ENCODE measurements at regions not wholly inside any gene's neighbourhood (a gene's known extent, or its start where the extent isn't known, plus 50 kb on each side); places are given as distances from the start of the nearest gene placed in this dataset.

DNA sequence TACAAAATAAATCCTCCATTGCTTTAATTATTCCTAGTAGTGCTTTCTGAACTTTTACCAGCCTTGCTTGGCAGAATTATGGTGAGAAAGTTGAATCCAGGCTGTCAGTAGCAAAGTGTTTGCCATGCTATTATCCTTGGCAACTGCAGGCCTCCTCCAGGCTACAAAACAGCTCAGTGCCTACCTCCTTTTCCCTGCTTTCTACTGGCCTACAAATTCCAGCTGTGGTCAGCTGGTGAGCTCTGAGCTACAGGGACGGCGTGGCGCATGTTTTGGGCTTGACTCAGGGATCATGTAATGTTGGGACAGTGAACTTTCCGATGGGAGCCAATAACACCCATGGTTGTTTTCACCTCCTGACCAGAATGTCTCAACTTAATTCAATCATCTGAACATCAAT, 456.1 kb upstream of the ADAMTS5 start:
- H3K4me3 ChIP-seq: no peak overlapping the region
- no peaks in the 10 kb centered on the region for H3K27me3 ChIP-seq (ENCODE audit: insufficient read depth in 3 of 3, low read length in 2 of 3)
- DNase-seq (peak; percentile 61 to 69), ATAC-seq (peak; percentile 25 to 69 (median 60))
- 21 to 57% (median 30%) methylated on average over 4 of the region's 4 CpGs for WGBS, 3 donors
- peaks cover 4% of the 10 kb centered on the region for H3K4me1 ChIP-seq
- intact Hi-C loops (cut with DNase I): no loop called here
- TF ChIP-seq CTCF (IDR thresholded peaks at IDR 0.05): no peak
- no peak overlapping the region for H3K27ac ChIP-seq
- H3K36me3 ChIP-seq (ENCODE audit: insufficient read depth in 1 of 2, low read depth in 1 of 2): no peaks in the 10 kb centered on the region
- no peaks in the 10 kb centered on the region for H3K9me3 ChIP-seq

GRCh38 chr21:27422435-27422834, 455.5 kb upstream of the ADAMTS5 start:
- no peak overlapping the region for H3K27ac ChIP-seq
- H3K4me3 ChIP-seq: no peak overlapping the region
- no peak for ATAC-seq
- no peaks in the 10 kb centered on the region for H3K9me3 ChIP-seq
- TF ChIP-seq CTCF (IDR thresholded peaks at IDR 0.05): no peak
- peaks cover 4% of the 10 kb centered on the region for H3K4me1 ChIP-seq
- H3K36me3 ChIP-seq (ENCODE audit: insufficient read depth in 1 of 2, low read depth in 1 of 2): no peaks in the 10 kb centered on the region
- intact Hi-C loops (cut with DNase I): no loop called here
- H3K27me3 ChIP-seq (ENCODE audit: insufficient read depth in 3 of 3, low read length in 2 of 3): no peaks in the 10 kb centered on the region
- 55 to 59% (median 57%) methylated on average over 1 of the region's 1 CpG for WGBS, 3 donors
- DNase-seq: no peak

GRCh38 chr21:27421654-27422053, 454.8 kb upstream of the ADAMTS5 start:
- H3K27ac ChIP-seq: no peak overlapping the region
- peaks cover 4% of the 10 kb centered on the region for H3K4me1 ChIP-seq
- intact Hi-C loops (cut with DNase I): no loop called here
- no peak overlapping the region for H3K4me3 ChIP-seq
- H3K27me3 ChIP-seq (ENCODE audit: insufficient read depth in 3 of 3, low read length in 2 of 3): no peaks in the 10 kb centered on the region
- TF ChIP-seq CTCF (IDR thresholded peaks at IDR 0.05): no peak
- H3K36me3 ChIP-seq (ENCODE audit: insufficient read depth in 1 of 2, low read depth in 1 of 2): no peaks in the 10 kb centered on the region
- no peaks in the 10 kb centered on the region for H3K9me3 ChIP-seq
- 68 to 75% (median 72%) methylated on average over 3 of the region's 3 CpGs for WGBS, 3 donors
- peak in 1 of 4 donors; percentile 49 for ATAC-seq
- no peak for DNase-seq

- DNase-seq: no peak
- intact Hi-C loops (cut with DNase I): no loop called here
- Histone ChIP-seq H3K27ac (no peak overlapping the region), H3K9me3 (peaks cover 7% of the 10 kb centered on the region), H3K27me3 (ENCODE audit: insufficient read depth in 3 of 3, low read length in 2 of 3) (no peaks in the 10 kb centered on the region), H3K36me3 (ENCODE audit: insufficient read depth in 1 of 2, low read depth in 1 of 2) (no peaks in the 10 kb centered on the region), H3K4me3 (no peak overlapping the region), H3K4me1 (no peaks in the 10 kb centered on the region)
- no peak for ATAC-seq
- 41 to 51% (median 42%) methylated on average over 3 of the region's 3 CpGs for WGBS, 3 donors
- TF ChIP-seq CTCF (IDR thresholded peaks at IDR 0.05): no peak
These were observed 452.3 kb upstream of the ADAMTS5 start for GRCh38 chr21:27419153-27419552.

- DNase-seq: no peak
- WGBS, 3 donors: 73 to 86% (median 80%) methylated on average over 1 of the region's 1 CpG
- H3K27me3 ChIP-seq (ENCODE audit: insufficient read depth in 3 of 3, low read length in 2 of 3): no peaks in the 10 kb centered on the region
- intact Hi-C loops (cut with DNase I): no loop called here
- H3K9me3 ChIP-seq: peaks cover 7% of the 10 kb centered on the region
- no peaks in the 10 kb centered on the region for H3K36me3 ChIP-seq (ENCODE audit: insufficient read depth in 1 of 2, low read depth in 1 of 2)
- no peaks in the 10 kb centered on the region for H3K4me1 ChIP-seq
- H3K27ac ChIP-seq: no peak overlapping the region
- no peak for TF ChIP-seq CTCF (IDR thresholded peaks at IDR 0.05)
- no peak for ATAC-seq
- H3K4me3 ChIP-seq: no peak overlapping the region
These were observed 451.5 kb upstream of the ADAMTS5 start for GRCh38 chr21:27418346-27418745.

Measured in psoas muscle (tissue), 7 donors.